Hepatocyte (in vitro differentiated cells): ENCODE measurements at regions not wholly inside any gene's neighbourhood (a gene's known extent, or its start where the extent isn't known, plus 50 kb on each side); places are given as distances from the start of the nearest gene placed in this dataset.
A peak's percentile ranks its signal among the peaks of the same experiment; 100 is the strongest.

Source experiments
- DNase-seq: peaks from one replicate; pipeline ENCODE4 v3.0.0-alpha.2; 2016; ENCODE audit warnings: low spot score
- H2AFZ ChIP-seq: fragments of 200-600 bp; sonication (generic); 2 replicates; pipeline ENCODE4 v1.6.0; 2016; ENCODE audit warnings: antibody characterized with exemption, mild to moderate bottlenecking
- H3K27ac ChIP-seq: fragments of 200-600 bp; sonication (generic); 2 replicates; pipeline ENCODE4 v1.5.1; 2016; ENCODE audit warnings: mild to moderate bottlenecking
- H3K27me3 ChIP-seq: fragments of 200-600 bp; sonication (generic); 2 replicates; pipeline ENCODE4 v1.6.1; 2016
- H3K36me3 ChIP-seq: fragments of 200-600 bp; sonication (generic); replicated peaks from 2 replicates; pipeline ENCODE4 v1.5.1; 2016; ENCODE audit warnings: low read depth; ENCODE audit not compliant: insufficient read depth
- H3K4me1 ChIP-seq: fragments of 200-600 bp; sonication (generic); 2 replicates; pipeline ENCODE4 v1.5.1; 2016; ENCODE audit warnings: mild to moderate bottlenecking, moderate library complexity; ENCODE audit not compliant: insufficient read depth
- H3K4me2 ChIP-seq: fragments of 200-600 bp; sonication (generic); 2 replicates; pipeline ENCODE4 v1.6.0; 2016
- H3K4me3 ChIP-seq: fragments of 200-600 bp; sonication (generic); 2 replicates; pipeline ENCODE4 v1.5.1; 2016; ENCODE audit warnings: mild to moderate bottlenecking
- H3K79me2 ChIP-seq: fragments of 200-600 bp; sonication (generic); 2 replicates; pipeline ENCODE4 v1.6.0; 2017; ENCODE audit warnings: mild to moderate bottlenecking
- H3K9me2 ChIP-seq: fragments of 200-600 bp; sonication (generic); replicated peaks from 2 replicates; pipeline ENCODE4 v1.6.0; 2017; ENCODE audit warnings: mild to moderate bottlenecking; ENCODE audit not compliant: insufficient read depth
- H3K9me3 ChIP-seq: fragments of 200-600 bp; sonication (generic); 2 replicates; pipeline ENCODE4 v1.5.1; 2016; ENCODE audit warnings: low read depth, mild to moderate bottlenecking
- H4K20me1 ChIP-seq: fragments of 200-600 bp; sonication (generic); 2 replicates; pipeline ENCODE4 v1.6.0; 2016; ENCODE audit warnings: mild to moderate bottlenecking; ENCODE audit not compliant: insufficient read depth, poor library complexity, severe bottlenecking
- CTCF ChIP-seq: fragments of 200-600 bp; sonication (generic); IDR thresholded peaks from 2 replicates; pipeline ENCODE4 v1.5.1; 2016; ENCODE audit warnings: antibody characterized with exemption, mild to moderate bottlenecking; ENCODE audit not compliant: poor library complexity
- EZH2 ChIP-seq: fragments of 200-600 bp; sonication (generic); IDR thresholded peaks from 2 replicates; pipeline ENCODE4 v1.6.1; 2016; ENCODE audit warnings: antibody characterized with exemption, mild to moderate bottlenecking, borderline replicate concordance
- EZH2phosphoT487 ChIP-seq: fragments of 200-600 bp; sonication (generic); IDR thresholded peaks from one replicate; pipeline ENCODE4 v1.6.1; 2018; ENCODE audit warnings: antibody characterized with exemption, mild to moderate bottlenecking, low read depth, moderate library complexity; ENCODE audit not compliant: unreplicated experiment, severe bottlenecking
- WGBS: methylation state at CpG from one replicate; pipeline ENCODE4 v1.1.6; 2016; ENCODE audit warnings: low lambda C conversion rate; ENCODE audit errors: missing lambda C conversion rate; 5-methylcytosine and 5-hydroxymethylcytosine counted together

GRCh38 chr5:87829217-87829551 lies 416.5 kb upstream of the CCNH start:
- peak; percentile 54 for DNase-seq
- Histone ChIP-seq H3K9me3 (no peaks in the 10 kb centered on the region), H3K36me3 (no peaks in the 10 kb centered on the region), H3K79me2 (no peaks in the 10 kb centered on the region), H3K9me2 (no peaks in the 10 kb centered on the region), H2AFZ (no peak overlapping the region), H3K4me3 (no peak overlapping the region), H3K27me3 (no peaks in the 10 kb centered on the region), H3K27ac (no peak overlapping the region), H3K4me1 (no peaks in the 10 kb centered on the region), H4K20me1 (no peaks in the 10 kb centered on the region), H3K4me2 (no peak overlapping the region)
- TF ChIP-seq EZH2phosphoT487 (no peak), EZH2 (no peak), CTCF (no peak)
- WGBS, result 79% methylated on average over 5 of the region's 5 CpGs

GRCh38 chr5:87828545-87829216 lies 416.0 kb upstream of the CCNH start:
- Histone ChIP-seq H3K36me3 (no peaks in the 10 kb centered on the region), H3K4me1 (no peaks in the 10 kb centered on the region), H2AFZ (no peak overlapping the region), H3K9me3 (no peaks in the 10 kb centered on the region), H3K9me2 (no peaks in the 10 kb centered on the region), H3K27ac (no peak overlapping the region), H3K27me3 (no peaks in the 10 kb centered on the region), H3K79me2 (no peaks in the 10 kb centered on the region), H3K4me3 (no peak overlapping the region), H3K4me2 (no peak overlapping the region), H4K20me1 (no peaks in the 10 kb centered on the region)
- TF ChIP-seq EZH2phosphoT487 (no peak), CTCF (no peak), EZH2 (no peak)
- DNase-seq, result no peak
- 69% methylated on average over 2 of the region's 2 CpGs for WGBS

DNA sequence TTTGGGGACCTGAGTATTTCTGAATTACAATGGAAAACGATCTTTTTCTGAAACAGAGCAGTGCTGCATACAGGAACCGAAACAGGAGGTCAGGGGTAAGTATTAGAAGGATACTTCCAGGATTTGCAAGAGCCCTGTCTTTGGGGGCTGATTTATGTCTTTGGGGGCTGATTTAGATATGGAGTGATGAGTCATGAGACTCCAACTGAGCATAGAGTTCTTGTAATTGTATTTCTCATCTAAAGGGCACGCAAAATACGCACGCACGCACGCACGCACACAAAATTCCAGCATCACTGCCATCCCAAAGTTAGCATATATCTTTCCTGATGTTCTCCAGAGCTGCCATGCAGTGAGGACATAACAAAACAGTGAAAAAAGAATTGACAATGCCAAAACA lies 414.8 kb upstream of the CCNH start:
- no peak overlapping the region for H2AFZ ChIP-seq
- WGBS, result 90% methylated on average over 8 of the region's 8 CpGs
- no peaks in the 10 kb centered on the region for H3K9me3 ChIP-seq
- no peak overlapping the region for H3K27ac ChIP-seq
- no peaks in the 10 kb centered on the region for H3K9me2 ChIP-seq
- TF ChIP-seq EZH2 (no peak), CTCF (no peak), EZH2phosphoT487 (no peak)
- H3K4me3 ChIP-seq, result no peak overlapping the region
- no peaks in the 10 kb centered on the region for H3K79me2 ChIP-seq
- no peaks in the 10 kb centered on the region for H3K27me3 ChIP-seq
- no peaks in the 10 kb centered on the region for H3K36me3 ChIP-seq
- H3K4me2 ChIP-seq, result no peak overlapping the region
- no peaks in the 10 kb centered on the region for H4K20me1 ChIP-seq
- DNase-seq, result no peak
- H3K4me1 ChIP-seq, result no peaks in the 10 kb centered on the region
